Right lung (tissue), 2 donors: ENCODE measurements at regions not wholly inside any gene's neighbourhood (a gene's known extent, or its start where the extent isn't known, plus 50 kb on each side); places are given as distances from the start of the nearest gene placed in this dataset.

Source experiments
- DNase-seq, 2 donors: peaks; one replicate each; pipeline ENCODE4 v3.0.0-alpha.2; 2013

DNA sequence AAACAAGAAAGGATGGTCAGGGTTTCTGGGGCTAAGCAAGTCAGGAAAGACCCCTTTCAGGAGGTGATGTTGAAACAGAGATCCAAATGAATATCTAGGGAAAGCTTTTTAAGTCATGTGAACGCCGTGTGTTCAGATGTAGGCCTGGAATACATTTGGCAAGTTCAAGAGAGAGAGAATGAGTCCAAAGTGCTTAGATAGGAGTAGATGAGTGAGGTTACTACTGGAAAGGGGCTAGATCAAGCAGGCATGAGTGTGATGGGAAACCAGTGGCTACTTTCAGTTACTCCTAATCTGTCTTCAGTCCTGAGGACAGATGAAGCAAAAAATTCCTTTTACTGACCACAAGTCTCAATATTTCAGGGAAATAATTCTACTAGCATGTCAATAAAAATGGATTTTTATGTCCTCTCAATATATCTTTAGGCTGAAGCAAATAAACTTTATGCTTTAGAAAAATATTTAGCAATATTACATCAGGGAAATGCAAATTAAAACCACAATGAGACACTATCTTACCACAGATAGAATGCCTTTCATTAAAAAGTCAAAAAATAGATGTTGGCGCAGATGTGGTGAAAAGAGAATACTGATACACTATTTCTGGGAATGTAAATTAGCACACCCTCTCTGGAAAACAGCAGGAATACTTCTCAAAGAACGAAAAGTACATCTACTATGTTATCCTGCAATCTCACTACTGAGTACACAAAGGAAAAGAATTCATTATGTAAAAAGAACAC, 1085.0 kb upstream of the TENM4 start:
- DNase-seq, result no peak

DNA sequence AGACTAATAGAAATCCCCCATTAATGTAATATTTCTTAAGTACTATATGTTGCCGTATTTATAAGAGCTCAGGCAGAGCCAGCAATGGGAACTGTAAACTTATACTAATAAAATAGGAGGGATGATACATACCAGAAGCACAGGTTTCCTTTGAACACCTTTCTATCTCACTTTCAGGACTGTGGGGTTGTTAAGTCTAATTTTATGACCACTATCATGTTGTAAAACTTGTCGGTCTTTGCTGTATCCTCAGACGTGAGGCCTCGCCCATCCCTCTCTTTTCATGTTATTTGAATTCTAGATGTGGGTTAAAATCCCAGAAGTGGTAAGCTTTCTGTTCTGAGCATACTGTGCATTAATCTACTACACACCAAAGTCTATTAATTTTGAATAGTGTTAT, 1083.5 kb upstream of the TENM4 start:
- no peak for DNase-seq

DNA sequence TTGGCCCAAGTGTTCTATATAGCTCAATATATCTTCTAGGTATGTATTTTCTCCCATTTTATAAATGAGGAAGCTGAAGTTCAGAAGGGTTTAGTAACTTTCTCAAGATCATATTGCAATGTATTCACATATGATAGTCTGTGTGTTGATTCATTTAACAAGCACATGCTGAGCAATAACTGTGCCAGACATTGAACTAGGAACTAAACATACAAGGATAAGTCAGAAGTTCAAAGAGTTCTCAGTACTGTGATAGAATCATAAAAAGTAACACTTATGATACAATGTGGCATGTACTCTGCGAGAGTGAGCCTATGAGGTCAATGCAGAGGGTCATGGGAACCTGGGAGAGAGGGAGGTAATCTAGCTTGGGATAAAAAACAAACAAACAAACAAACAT, 1082.2 kb upstream of the TENM4 start:
- DNase-seq, result no peak

DNA sequence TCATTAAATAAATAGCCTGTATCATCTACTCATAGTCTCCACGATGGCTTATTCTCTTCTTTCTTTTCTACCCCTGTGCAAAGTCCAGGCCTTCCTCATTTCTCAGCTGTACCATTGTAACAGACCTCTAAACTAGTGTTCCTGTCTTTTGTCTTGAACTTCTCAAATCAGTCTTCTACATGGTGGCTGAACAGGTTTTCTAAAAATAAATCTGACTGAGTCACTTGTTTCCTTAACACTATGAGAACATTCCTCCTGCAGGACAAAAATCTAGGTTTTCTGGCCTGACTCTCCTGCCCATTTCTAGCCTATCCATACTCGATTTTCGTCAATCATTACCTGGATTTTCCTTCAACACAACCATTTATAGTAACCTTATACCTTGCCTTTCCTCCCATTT, 1080.8 kb upstream of the TENM4 start:
- DNase-seq, result peak; percentile 7 to 14

DNA sequence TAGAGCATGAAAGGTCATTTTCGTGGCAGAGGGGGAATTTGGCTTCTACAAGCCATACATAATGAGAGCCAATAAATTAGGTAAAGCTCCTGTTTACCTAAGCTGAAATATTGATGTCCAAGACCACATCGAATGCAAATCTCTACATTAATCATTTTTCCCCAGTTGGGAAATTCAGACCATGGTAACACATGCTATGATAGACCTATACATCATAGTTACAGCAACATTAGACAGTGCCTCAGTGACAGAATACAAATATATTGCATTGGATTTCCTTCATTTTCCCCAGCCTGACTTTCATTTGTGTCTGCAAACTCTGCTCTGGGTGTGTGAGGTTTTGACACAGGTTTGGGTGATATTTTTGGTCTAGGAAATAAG, 1079.7 kb upstream of the TENM4 start:
- no peak for DNase-seq

DNA sequence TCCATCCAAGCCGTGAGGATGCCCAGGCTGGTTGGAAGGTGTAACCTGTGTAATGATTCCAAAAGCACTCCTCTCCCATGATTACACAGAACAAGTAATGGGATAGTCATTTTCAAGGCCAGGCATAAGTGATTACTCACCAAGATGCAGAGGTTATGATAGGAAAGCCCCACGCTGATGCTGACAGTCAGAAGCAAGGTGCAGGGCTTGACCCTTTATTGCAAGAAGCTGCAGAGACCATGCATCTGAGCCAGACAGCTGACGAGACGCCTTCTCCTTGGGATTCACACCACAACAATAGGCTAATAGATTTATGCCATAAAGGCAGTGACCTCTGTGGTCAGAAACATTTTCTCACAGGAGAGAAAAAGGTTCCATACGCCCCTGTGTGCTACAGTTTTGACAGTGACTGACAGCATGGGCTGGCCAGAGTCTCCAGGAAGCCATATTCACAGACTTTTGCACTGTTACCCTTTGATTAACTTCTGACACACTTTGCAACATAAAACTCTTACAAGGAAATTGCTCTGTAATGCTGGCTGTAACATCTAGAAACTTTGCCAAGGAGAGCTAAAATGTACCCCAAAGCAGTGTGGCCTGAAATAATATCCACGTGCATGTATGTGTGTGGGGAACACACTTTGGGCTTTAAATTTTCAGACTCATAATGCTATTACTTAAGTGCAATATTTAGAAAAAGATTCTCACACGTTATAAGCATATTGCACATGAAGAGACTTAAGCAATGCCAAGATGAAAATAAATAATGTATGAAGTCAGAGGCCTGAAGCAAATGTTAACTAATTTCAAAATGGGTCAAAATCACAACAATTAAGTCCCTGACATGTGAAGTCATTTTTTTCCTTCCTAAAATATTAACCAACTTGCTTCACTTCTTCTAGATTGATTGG, 1079.0 kb upstream of the TENM4 start:
- DNase-seq, result no peak

DNA sequence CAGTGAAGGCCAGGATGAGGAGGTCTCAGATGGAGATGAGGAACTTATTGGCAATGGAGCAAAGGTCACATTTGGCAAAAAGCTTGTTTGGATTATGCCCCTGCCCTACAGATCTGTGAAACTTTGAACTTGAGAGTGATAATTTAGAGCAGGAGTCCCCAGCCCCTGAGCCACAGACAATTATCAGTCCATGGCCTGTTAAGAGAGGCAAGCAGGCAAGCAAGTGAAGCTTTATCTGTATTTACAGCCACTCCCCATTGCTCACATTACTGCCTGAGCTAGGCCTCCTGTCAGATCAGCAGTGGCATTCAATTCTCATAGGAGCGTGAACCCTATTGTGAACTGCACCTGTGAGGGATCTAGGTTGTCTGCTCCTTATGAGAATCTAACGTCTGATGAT, 1076.9 kb upstream of the TENM4 start:
- no peak for DNase-seq

DNA sequence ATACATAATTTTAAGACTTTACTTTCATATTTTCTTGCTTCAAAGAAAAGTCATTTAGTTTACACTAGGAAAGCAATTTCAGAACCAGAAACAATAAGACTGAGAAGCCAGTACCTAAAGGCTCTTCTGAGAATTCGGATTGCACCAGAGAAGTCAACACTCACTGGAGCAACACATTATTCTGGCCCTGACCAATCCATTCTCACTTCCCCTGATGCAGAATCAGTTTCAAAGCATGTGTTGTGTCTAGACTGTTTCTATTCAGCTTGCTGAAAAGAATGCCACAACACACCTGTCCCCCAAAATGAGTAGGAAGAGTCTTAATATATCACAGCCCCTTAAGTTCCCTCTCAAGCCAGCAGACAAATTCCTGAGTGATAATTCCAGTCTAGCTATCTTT, 1074.3 kb upstream of the TENM4 start:
- DNase-seq, result no peak

DNA sequence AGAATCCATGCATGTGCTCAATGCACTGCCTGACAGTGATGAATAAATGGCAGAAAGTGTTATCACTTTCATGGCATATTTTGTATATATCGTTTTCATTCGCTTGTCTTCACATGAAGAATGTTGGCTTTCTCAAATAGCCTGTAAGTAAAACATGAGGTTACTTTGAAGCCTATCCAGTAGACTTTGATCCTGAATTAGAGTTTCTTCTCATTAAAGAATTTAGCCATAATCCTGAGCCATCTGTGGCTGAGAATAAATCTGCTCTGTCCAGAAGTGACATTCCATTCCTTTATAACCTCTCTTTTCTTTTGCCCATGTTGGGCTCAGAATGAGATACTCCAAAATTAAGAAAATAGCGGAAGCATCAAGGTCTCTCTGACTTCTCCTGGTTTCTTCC, 1071.7 kb upstream of the TENM4 start:
- DNase-seq, result no peak

DNA sequence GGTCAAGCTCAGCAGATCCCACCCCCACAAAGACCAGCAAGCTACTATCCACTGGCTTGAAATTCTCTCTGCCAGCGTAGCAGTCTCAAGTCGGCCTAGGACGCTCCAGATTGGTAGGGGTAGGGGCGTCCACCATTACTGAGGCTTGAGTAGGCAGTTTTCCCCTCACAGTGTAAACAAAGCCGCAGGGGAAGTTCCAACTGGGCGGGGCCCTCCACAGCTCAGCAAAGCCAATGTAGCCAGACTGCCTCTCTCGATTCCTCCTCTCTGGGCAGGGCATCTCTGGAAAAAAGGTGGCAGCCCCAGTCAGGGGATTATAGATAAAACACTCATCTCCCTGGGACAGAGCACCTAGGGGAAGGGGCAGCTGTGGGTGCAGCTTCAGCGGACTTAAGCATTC, 1064.9 kb upstream of the TENM4 start:
- no peak for DNase-seq

DNA sequence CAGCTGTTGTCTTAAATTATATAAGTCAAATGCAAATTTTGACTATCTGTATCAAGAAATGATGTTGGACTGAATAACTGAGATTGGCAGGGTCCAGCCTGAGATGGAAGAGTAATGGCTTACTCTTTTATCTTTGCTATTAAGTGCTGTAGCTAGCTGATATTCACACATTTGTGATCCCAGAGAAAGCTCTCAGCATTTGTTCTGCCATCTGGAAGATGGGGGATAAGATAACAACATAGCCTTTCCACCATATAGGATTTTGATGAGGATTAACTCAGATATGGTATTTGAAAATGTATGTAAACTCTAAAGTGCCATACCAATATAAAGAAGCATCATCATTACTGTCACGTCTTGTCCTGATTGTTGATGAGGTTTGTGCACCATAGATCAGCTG, 1063.2 kb upstream of the TENM4 start:
- no peak for DNase-seq

DNA sequence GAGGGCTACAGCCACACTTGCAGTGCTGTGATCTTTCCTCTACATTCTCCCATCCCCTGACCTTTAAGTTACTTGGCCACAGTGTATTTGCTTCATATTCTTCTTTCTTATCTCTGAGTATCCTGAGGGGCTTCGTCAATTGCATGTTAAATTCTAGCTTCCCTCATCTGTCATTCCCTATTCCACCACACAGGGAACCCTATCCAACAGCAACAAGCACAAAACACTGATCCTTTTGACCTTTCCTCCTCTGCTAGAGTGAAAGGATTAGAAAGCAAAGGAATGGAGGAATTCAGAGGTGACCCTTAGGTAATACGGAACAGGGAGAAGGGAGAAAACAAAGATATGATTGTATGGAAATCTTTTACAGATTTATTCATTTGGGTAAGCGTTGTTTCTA, 1061.7 kb upstream of the TENM4 start:
- no peak for DNase-seq

DNA sequence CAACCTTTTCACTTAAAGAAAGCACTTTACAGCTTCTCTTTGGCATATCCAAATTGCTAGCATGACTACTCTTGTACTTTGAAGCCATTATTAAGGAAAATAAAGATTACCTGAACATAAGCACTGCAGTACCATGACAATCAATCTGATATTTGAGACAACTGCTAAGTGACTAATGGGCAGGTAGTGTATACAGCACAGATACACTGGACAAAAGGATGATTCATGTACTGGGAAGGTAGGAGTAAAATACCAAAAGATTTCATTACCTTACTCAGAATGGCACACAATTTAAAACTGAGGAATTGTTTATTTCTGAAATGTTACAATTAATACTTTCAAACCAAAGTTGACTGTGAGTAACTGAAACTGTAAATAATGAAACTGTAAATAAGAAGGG, 1054.3 kb upstream of the TENM4 start:
- no peak for DNase-seq

DNA sequence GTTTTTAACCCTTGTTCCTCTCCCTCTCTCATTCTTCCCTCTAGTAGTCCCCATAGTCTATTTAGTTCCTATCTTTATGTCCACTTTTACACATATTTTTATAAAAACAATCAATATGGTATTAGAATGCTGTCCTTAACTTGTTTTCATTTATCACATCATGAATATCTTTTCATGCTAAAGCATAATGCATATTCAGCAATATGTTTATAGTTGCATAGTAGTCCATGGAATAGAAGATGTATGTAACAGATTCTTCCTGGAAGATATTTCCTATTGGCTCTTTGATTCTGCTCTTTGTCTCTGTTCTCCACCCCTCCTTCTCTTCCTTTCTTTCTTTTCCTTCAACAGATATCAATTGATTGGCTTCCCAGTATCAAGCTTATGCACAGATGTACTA, 1047.1 kb upstream of the TENM4 start:
- DNase-seq, result no peak

DNA sequence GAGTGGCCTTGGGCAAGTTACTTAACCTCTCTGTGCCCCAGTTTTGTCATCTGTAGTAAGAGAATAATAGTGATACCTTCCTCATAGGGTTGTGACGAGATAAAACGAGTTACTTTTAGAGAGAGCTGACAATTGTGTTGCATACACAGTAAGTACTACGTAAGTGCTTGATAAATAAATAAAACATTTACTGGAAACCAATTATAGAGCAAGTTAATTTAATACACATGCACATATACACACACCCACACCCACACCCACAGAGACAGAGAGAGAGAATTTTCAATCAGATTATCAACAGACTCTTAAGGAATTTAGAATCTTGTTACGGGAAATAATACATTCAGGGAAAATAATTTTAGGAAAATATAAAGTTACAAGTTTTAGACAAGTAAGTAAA, 1045.8 kb upstream of the TENM4 start:
- DNase-seq, result no peak

DNA sequence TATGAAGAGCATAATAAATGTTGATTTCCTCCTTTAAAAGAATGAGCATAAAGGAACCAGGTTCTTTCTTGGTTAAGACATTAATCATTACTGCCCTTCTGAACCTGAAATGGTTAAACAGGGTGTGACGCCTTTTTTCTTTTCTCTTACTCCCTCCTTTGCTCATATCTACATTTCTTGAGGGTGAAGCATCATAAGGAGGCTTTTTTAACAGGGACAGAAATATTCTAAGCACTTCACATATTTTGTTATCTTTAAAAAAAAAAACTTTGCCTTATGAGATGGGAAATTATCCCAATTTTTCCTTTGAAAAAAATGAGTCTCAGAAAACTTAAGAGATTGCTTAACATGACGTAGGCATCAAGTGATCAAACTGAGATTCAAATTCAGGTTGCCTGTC, 1036.3 kb upstream of the TENM4 start:
- no peak for DNase-seq

DNA sequence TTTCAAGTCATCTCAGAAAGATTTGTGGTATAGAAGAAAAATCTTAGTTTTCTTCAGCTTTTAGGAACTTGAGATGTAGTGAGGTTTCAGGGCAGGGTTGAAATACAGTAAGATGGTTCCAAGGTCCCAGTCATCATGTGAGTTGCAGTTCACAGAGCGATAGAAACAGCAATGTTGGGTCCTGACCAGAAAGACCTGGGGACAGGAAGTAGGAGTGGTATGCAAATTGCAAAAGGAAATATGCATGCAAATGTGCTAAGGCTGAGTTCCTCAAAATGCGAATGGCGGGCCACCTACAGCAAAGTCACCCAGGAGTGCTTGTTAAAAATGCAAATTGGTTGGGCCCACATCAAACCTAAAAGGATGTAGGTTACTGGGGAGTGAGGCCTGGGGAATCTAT, 1032.7 kb upstream of the TENM4 start:
- no peak for DNase-seq

DNA sequence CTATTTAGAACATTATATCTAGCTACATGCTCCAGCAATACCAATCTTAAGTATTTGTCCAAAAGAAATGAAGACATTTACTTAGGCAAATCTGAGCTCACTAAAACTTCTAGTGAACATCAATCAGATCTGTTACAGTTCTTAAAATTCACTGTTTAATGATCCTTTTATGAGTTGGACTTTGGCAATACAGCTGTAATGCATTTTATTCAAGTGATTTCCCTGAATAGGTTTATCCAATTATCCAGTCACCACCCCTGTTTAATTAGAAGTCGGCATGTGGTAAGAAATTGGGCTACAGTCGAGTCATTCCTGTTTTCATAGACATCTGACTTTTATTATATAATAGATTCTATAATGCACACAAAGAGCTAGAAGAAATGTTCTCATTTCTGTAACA, 1029.0 kb upstream of the TENM4 start:
- DNase-seq, result no peak

DNA sequence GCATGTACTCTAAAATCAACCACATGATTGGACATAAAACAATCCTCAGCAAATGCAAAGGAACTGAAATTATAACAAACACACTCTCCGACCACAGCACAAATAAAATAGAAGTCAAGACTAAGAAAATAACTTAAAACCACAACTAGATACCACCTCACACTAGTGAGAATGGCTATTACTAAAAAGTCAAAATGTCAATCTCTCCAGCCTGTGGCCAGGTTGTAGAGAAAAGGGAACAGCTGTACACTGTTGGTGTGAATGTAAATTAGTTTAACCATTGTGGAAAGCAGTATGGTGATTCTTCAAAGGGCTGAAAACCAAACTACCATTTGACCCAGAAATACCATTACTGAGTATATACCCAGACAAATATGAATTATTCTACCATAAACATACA, 1025.7 kb upstream of the TENM4 start:
- no peak for DNase-seq

DNA sequence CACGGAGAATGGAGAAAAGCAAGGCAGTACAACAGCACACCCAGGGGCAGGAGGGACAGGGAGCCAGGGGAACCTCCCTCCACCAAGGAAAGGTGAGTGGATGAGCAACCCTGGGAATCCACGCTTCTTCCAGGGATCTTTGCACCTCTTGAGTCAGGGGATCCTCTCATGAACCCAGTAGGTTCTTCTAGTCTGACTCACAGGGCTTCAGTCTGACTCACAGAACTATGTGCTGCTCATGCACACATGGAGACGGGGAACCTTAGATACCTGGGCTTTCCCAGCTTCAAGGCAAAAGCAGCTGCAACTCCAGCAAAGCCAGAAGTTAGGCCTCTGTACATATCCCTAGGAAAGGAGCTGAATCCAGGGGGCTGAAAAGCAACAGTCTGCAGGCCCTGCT, 1021.4 kb upstream of the TENM4 start:
- DNase-seq, result no peak

DNA sequence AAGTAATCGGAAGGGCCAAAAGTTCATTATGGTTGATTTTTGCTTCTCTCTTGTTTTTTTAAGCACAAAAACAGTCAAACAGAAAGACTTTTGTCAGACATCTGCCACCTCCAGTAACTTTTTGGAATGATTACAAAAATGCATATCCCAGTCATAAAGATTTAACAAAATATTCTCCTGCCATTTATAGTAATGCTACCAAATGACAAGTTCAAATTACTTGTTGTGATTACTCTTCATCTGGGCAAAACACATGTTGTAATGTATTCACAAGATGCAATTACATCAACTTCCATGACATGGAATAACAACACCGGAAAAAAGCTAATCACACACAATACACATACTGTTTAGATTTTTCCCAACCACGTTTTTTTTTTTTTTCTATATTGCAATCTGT, 1017.5 kb upstream of the TENM4 start:
- DNase-seq, result no peak

DNA sequence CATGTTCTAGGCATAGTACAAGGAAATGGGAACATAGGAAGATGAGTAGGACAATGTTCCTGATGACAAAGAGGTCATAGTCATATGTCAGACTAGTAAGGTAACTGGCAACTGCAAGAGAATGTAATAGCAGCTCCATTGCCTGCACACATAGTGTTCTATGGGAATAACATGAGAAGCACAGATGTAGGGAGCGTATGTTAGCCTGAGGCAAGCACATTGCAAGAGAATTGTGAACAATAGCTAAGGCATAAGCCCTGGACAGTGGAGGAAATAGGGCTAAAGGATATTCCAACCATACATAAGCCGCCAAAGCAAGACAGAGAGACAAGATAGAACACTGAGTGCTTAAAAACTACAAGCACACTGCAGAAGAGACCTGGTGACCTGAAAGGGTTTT, 1017.0 kb upstream of the TENM4 start:
- DNase-seq, result no peak

DNA sequence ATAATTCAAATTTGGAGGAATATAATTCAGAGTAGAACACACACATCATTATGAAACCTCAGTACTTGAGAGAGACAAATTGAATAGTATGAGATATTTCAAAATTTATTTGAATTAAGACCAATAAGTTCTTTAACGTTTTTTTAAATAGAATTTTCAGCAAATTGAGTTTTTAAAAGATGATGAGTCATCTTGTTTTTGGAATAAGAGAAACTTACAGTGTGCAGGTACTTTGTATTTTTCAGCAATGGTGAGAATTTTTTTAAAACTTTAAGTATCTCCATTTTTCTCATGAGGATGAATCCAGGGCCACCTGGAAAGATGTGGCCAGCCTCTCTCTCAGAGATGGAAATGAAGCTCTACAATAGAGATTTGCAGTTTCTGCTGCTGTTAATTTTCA, 1015.0 kb upstream of the TENM4 start:
- no peak for DNase-seq

DNA sequence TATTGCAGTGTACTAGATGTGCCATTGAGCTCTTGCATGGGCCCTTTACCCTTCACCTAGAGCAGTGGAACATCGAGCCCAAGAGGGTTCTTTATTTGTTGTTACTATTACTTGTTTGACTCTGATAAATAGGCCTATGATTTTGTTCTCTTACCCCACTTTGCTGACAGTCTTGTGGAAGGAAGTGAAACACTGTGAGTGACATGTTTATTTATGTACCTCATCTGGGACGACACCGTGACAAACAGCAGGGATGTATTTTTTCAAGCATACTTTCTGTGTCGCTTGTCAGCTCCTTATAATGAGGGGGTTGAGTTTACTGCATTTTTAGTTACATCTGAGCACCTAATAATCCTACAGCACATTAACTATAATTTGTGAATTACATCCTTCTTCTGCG, 1010.3 kb upstream of the TENM4 start:
- no peak for DNase-seq
